ENCODE measurements at regions not wholly inside any gene's neighbourhood (a gene's known extent, or its start where the extent isn't known, plus 50 kb on each side); places are given as distances from the start of the nearest gene placed in this dataset.
"Not testable (repeated sequence)": the region's sequence is repeated elsewhere in the genome, so short reads cannot be mapped to it uniquely, and the experiment has no call there.

GRCh38 chr5:15383469-15383868 lies 116.5 kb upstream of the FBXL7 start:
- no peak for DNase-seq

GRCh38 chr5:15383021-15383420 lies 117.0 kb upstream of the FBXL7 start:
- DNase-seq = no peak

- DNase-seq = no peak
These were observed 122.2 kb upstream of the FBXL7 start for GRCh38 chr5:15377573-15378340.

GRCh38 chr5:15376803-15377202 lies 123.2 kb upstream of the FBXL7 start:
- DNase-seq = no peak

GRCh38 chr5:15376088-15376487 lies 123.9 kb upstream of the FBXL7 start:
- no peak for DNase-seq

- DNase-seq = no peak
These were observed 124.4 kb upstream of the FBXL7 start for GRCh38 chr5:15375559-15375958.

GRCh38 chr5:15374886-15375285 lies 125.1 kb upstream of the FBXL7 start:
- DNase-seq = no peak

- no peak for DNase-seq
These were observed 126.8 kb upstream of the FBXL7 start for GRCh38 chr5:15373151-15373550.

GRCh38 chr5:15371184-15371583 lies 128.8 kb upstream of the FBXL7 start:
- DNase-seq = no peak

GRCh38 chr5:15368835-15369234 lies 131.1 kb upstream of the FBXL7 start:
- DNase-seq = no peak

- no peak for DNase-seq
These were observed 132.5 kb upstream of the FBXL7 start for GRCh38 chr5:15367489-15367888.

GRCh38 chr5:15366676-15367391 lies 133.1 kb upstream of the FBXL7 start:
- DNase-seq = no peak

- no peak for DNase-seq
These were observed 134.9 kb upstream of the FBXL7 start for GRCh38 chr5:15365070-15365469.

GRCh38 chr5:15363601-15364000 lies 136.4 kb upstream of the FBXL7 start:
- DNase-seq = no peak

GRCh38 chr5:15357092-15357453 lies 142.9 kb upstream of the FBXL7 start:
- DNase-seq = not testable (repeated sequence)

GRCh38 chr5:15356308-15357091 lies 143.5 kb upstream of the FBXL7 start:
- DNase-seq = not testable (repeated sequence)

GRCh38 chr5:15354021-15354420 lies 146.0 kb upstream of the FBXL7 start:
- DNase-seq = no peak

- DNase-seq = no peak
These were observed 146.8 kb upstream of the FBXL7 start for GRCh38 chr5:15353086-15353645.

- DNase-seq = no peak
These were observed 149.4 kb upstream of the FBXL7 start for GRCh38 chr5:15350614-15351013.

- no peak for DNase-seq
These were observed 153.2 kb upstream of the FBXL7 start for GRCh38 chr5:15346738-15347137.

- no peak for DNase-seq
These were observed 155.0 kb upstream of the FBXL7 start for GRCh38 chr5:15344954-15345353.

GRCh38 chr5:15338546-15338945 lies 161.4 kb upstream of the FBXL7 start:
- no peak for DNase-seq

GRCh38 chr5:15334551-15335266 lies 165.3 kb upstream of the FBXL7 start:
- no peak for DNase-seq
